ENCODE measurements at regions not wholly inside any gene's neighbourhood (a gene's known extent, or its start where the extent isn't known, plus 50 kb on each side); places are given as distances from the start of the nearest gene placed in this dataset.

- TF ChIP-seq POLR2A (IDR thresholded peaks at IDR 0.05; ENCODE audit: low read depth, low read length) (no peak), POLR2AphosphoS5 (IDR thresholded peaks at IDR 0.05; ENCODE audit: low read depth, low read length) (no peak)
Observed at GRCh38 chr11:97641988-97642387, 1252.2 kb downstream of the JRKL start.

Measured in GM12891 (cell line).